ENCODE measurements at regions not wholly inside any gene's neighbourhood (a gene's known extent, or its start where the extent isn't known, plus 50 kb on each side); places are given as distances from the start of the nearest gene placed in this dataset.

DNA sequence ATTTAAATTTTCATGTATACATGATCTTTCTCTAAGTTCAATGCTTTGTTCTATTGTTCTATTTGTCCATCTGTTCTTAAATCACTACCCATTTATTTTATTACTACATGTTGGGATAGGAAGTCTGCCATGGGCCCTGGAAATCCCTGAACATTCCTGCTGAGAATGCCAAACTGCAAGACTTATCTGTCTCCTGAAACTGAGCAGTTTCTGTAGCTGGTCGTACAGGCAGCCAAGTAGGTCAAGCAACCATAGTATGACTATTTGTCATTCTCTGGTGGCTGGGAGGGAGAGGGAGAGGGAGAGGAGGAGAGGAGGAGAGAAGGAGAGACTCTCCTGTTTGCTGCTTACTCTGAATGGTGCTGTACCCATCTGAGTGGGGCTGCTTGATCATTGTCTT, 82.8 kb upstream of the SNX19 start:
- no peak for ATAC-seq (ENCODE audit: low FRiP score)
- TF ChIP-seq, protein P1, sequence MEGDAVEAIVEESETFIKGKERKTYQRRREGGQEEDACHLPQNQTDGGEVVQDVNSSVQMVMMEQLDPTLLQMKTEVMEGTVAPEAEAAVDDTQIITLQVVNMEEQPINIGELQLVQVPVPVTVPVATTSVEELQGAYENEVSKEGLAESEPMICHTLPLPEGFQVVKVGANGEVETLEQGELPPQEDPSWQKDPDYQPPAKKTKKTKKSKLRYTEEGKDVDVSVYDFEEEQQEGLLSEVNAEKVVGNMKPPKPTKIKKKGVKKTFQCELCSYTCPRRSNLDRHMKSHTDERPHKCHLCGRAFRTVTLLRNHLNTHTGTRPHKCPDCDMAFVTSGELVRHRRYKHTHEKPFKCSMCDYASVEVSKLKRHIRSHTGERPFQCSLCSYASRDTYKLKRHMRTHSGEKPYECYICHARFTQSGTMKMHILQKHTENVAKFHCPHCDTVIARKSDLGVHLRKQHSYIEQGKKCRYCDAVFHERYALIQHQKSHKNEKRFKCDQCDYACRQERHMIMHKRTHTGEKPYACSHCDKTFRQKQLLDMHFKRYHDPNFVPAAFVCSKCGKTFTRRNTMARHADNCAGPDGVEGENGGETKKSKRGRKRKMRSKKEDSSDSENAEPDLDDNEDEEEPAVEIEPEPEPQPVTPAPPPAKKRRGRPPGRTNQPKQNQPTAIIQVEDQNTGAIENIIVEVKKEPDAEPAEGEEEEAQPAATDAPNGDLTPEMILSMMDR (IDR thresholded peaks at IDR 0.05) = no peak
- no peak for DNase-seq (ENCODE audit: low spot score)

GRCh38 chr11:130999992-131000770, 83.9 kb upstream of the SNX19 start:
- DNase-seq (ENCODE audit: low spot score) = no peak
- TF ChIP-seq, protein P1 (IDR thresholded peaks at IDR 0.05) = no peak
- no peak for ATAC-seq (ENCODE audit: low FRiP score)

DNA sequence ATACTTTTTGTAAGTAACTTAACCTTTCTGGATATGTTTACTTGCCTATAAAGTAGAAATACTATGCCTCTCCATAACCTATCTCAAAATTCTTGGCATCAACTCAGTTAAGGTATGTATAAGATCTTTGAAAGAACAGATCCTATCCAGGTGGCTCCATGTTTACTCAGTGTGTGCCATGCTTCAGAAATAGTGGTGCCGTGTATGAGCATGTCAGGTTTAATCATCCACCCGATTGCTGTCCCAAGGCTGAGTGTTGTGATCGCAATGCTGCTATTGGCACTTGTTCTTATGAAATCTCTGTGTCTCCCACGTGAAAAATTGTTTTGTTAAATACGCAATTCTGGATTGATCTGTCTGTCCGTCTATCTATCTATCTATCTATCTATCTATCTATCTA, 85.9 kb upstream of the SNX19 start:
- TF ChIP-seq, protein P1 (IDR thresholded peaks at IDR 0.05) = no peak
- DNase-seq (ENCODE audit: low spot score) (no peak), ATAC-seq (ENCODE audit: low FRiP score) (no peak)

- TF ChIP-seq, protein P1 (IDR thresholded peaks at IDR 0.05) = no peak
- DNase-seq (ENCODE audit: low spot score) (no peak), ATAC-seq (ENCODE audit: low FRiP score) (no peak)
Observed at GRCh38 chr11:131005829-131006228, 89.5 kb upstream of the SNX19 start.

- TF ChIP-seq, protein P1 (IDR thresholded peaks at IDR 0.05) = no peak
- DNase-seq (ENCODE audit: low spot score) (no peak), ATAC-seq (ENCODE audit: low FRiP score) (no peak)
Observed at GRCh38 chr11:131025020-131025419, 108.7 kb upstream of the SNX19 start.

DNA sequence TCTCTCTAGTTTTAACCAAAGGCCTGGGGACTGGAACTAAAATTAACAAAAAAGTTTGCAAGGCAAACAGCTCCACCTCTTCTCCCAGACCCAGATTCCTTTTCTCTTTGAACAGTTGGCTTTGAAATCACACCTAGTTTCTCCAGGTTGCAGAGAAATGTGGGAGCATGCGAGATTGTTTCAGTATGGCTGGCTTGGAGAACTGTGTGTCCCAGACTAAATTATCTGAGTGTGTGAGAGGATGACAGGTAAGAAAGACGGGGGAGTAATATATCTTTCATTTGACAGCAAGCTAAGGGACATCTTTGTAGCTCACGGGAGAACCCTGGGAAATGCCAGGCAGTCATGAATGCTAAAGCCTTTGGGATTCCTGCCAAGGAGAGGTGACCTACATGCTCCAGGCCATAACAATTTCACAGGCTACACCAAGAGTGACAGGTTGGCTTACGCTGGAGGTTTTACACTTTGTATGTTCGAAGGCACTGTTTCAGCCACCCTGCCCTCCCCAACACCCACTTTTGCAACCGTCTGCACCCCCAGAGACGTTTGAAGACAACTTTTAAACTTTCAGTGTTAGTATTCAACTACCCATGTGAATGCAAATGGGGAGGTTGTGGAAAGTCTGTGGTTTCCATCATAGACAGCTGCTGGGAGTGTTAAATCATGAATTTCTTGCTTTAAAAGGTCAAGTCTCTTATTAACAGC, 109.3 kb upstream of the SNX19 start:
- ATAC-seq (ENCODE audit: low FRiP score) = no peak
- TF ChIP-seq, protein P1 (IDR thresholded peaks at IDR 0.05) = no peak
- DNase-seq (ENCODE audit: low spot score) = no peak

DNA sequence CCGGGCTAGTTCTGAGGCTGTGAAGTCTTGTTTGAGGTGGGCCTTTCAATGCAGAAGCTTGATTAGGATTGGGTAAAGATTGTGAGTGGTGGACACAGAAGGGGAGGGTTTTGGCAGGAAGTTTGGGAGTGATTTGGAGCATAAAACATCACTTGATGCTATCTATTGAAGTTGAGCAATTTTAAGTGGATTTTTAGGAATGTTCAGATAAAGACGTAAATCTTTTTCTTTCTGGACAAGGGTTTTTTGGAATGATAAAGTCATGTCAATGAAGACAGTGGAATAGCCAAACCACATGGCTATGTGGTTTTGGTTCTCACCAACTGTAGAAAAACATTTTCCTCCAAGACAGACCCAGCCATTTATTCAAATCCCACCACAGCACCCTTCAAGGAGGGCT, 111.2 kb upstream of the SNX19 start:
- TF ChIP-seq, protein P1 (IDR thresholded peaks at IDR 0.05) = no peak
- ATAC-seq (ENCODE audit: low FRiP score) (no peak), DNase-seq (ENCODE audit: low spot score) (no peak)

All from omental fat pad (tissue), 3 donors.